ENCODE measurements at regions not wholly inside any gene's neighbourhood (a gene's known extent, or its start where the extent isn't known, plus 50 kb on each side); places are given as distances from the start of the nearest gene placed in this dataset.

GRCh38 chr2:183807870-183808269 lies 683.6 kb downstream of the NUP35 start:
- TF ChIP-seq, protein P1, sequence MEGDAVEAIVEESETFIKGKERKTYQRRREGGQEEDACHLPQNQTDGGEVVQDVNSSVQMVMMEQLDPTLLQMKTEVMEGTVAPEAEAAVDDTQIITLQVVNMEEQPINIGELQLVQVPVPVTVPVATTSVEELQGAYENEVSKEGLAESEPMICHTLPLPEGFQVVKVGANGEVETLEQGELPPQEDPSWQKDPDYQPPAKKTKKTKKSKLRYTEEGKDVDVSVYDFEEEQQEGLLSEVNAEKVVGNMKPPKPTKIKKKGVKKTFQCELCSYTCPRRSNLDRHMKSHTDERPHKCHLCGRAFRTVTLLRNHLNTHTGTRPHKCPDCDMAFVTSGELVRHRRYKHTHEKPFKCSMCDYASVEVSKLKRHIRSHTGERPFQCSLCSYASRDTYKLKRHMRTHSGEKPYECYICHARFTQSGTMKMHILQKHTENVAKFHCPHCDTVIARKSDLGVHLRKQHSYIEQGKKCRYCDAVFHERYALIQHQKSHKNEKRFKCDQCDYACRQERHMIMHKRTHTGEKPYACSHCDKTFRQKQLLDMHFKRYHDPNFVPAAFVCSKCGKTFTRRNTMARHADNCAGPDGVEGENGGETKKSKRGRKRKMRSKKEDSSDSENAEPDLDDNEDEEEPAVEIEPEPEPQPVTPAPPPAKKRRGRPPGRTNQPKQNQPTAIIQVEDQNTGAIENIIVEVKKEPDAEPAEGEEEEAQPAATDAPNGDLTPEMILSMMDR (IDR thresholded peaks at IDR 0.05; ENCODE audit: low read depth, low read length, missing control alignments) = no peak
- DNase-seq (ENCODE audit: low read depth) = no peak
- no peak overlapping the region for H3K4me3 ChIP-seq (ENCODE audit: low read depth, low read length)

- no peak for DNase-seq (ENCODE audit: low read depth)
- TF ChIP-seq, protein P1 (IDR thresholded peaks at IDR 0.05; ENCODE audit: low read depth, low read length, missing control alignments) = no peak
- no peak overlapping the region for H3K4me3 ChIP-seq (ENCODE audit: low read depth, low read length)
Observed at GRCh38 chr2:183809404-183809803, 685.2 kb downstream of the NUP35 start.

DNA sequence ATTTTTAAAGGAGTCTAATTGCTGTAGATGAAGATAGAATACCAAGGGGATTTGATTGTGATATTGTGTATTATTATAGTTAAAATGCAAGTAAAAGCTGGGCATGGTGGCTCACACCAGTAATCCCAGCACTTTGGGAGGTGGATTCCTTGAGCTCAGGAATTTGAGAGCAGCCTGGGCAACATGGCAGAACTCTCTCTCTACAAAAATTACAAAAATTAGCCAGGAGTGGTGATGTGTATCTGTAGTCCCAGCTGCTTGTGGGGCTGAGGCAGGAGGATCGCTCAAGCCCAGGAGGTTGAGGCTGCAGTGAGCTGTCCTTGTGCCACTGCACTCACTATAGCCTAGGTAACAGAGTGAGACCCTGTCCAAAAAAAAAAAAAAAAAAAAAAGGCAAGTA lies 687.0 kb downstream of the NUP35 start:
- no peak for DNase-seq (ENCODE audit: low read depth)
- TF ChIP-seq, protein P1 (IDR thresholded peaks at IDR 0.05; ENCODE audit: low read depth, low read length, missing control alignments) = no peak

GRCh38 chr2:183812091-183812490 lies 687.8 kb downstream of the NUP35 start:
- no peak for DNase-seq (ENCODE audit: low read depth)
- no peak overlapping the region for H3K4me3 ChIP-seq (ENCODE audit: low read depth, low read length)
- TF ChIP-seq, protein P1 (IDR thresholded peaks at IDR 0.05; ENCODE audit: low read depth, low read length, missing control alignments) = no peak

More for the DNA sequence above, 687.0 kb downstream of the NUP35 start:
- no peak overlapping the region for H3K4me3 ChIP-seq (ENCODE audit: low read depth, low read length)

GRCh38 chr2:183825710-183826109 lies 701.5 kb downstream of the NUP35 start:
- TF ChIP-seq, protein P1 (IDR thresholded peaks at IDR 0.05; ENCODE audit: low read depth, low read length, missing control alignments) = no peak
- no peak overlapping the region for H3K4me3 ChIP-seq (ENCODE audit: low read depth, low read length)
- DNase-seq (ENCODE audit: low read depth) = no peak

- TF ChIP-seq, protein P1 (IDR thresholded peaks at IDR 0.05; ENCODE audit: low read depth, low read length, missing control alignments) = no peak
- no peak overlapping the region for H3K4me3 ChIP-seq (ENCODE audit: low read depth, low read length)
- DNase-seq (ENCODE audit: low read depth) = no peak
Observed at GRCh38 chr2:183829931-183830330, 705.7 kb downstream of the NUP35 start.

DNA sequence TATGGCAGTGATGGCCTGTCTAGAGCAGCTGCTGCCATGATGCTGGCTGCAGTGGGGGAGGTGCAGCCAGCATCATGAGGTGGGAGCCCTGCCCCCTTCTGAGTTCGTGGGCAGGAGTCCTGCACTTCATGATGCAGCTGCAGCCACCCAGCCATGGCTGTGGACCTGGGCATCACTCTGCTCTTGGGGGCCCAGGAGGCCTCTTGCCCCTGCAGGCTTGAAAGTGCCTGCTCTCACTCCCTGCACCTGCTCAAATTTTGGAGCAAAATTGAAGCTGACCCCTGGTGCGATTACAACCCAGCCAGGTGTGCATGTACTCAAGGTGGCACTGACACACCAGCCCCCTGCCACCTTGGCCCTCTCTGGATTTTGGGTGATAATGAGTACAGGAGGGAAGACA lies 712.9 kb downstream of the NUP35 start:
- TF ChIP-seq, protein P1 (IDR thresholded peaks at IDR 0.05; ENCODE audit: low read depth, low read length, missing control alignments) = no peak
- no peak for DNase-seq (ENCODE audit: low read depth)

More for the DNA sequence above, 712.9 kb downstream of the NUP35 start:
- H3K4me3 ChIP-seq (ENCODE audit: low read depth, low read length) = no peak overlapping the region
